ENCODE measurements at regions not wholly inside any gene's neighbourhood (a gene's known extent, or its start where the extent isn't known, plus 50 kb on each side); places are given as distances from the start of the nearest gene placed in this dataset.

- H3K27ac ChIP-seq (ENCODE audit: low read depth in 1 of 2, low read length in 2 of 2): no peak overlapping the region
- TF ChIP-seq CTCF (IDR thresholded peaks at IDR 0.05; ENCODE audit: low read depth, low read length, missing input control) (no peak), YY1 (IDR thresholded peaks at IDR 0.05) (no peak), MAX (IDR thresholded peaks at IDR 0.05) (no peak), SP1 (IDR thresholded peaks at IDR 0.05) (no peak), HNF4A (conservative IDR thresholded peaks at IDR 0.05) (no peak), EGR1 (IDR thresholded peaks at IDR 0.05; ENCODE audit: low read depth in 2 of 2) (no peak), REST (IDR thresholded peaks at IDR 0.05) (no peak), NR2F2 (IDR thresholded peaks at IDR 0.05) (no peak), FOXA2 (IDR thresholded peaks at IDR 0.05) (no peak), ZBTB33 (IDR thresholded peaks at IDR 0.05) (no peak), RAD21 (IDR thresholded peaks at IDR 0.05) (no peak), GABPA (IDR thresholded peaks at IDR 0.05 in 1 of 2, conservative IDR thresholded peaks at IDR 0.05 in 1 of 2) (no peak), HNF4G (IDR thresholded peaks at IDR 0.05) (no peak), TAF1 (conservative IDR thresholded peaks at IDR 0.05) (no peak), FOXA1 (IDR thresholded peaks at IDR 0.05) (no peak), RXRA (IDR thresholded peaks at IDR 0.05) (no peak), ATF3 (IDR thresholded peaks at IDR 0.05) (no peak), JUND (IDR thresholded peaks at IDR 0.05) (no peak)
- no peaks in the 10 kb centered on the region for H3K27me3 ChIP-seq (ENCODE audit: control insufficient read depth in 4 of 4, insufficient read depth in 4 of 4, low read length in 3 of 4)
- H3K9ac ChIP-seq (ENCODE audit: low read depth in 1 of 2, low read length in 2 of 2): no peak overlapping the region
- no peaks in the 10 kb centered on the region for H3K36me3 ChIP-seq (ENCODE audit: control insufficient read depth in 4 of 4, insufficient read depth in 3 of 4, low read depth in 1 of 4, low read length in 3 of 4)
- WGBS: 89% methylated on average over 1 of the region's 1 CpG
- H3K9me3 ChIP-seq (ENCODE audit: control insufficient read depth in 4 of 4, low read length in 3 of 4): no peaks in the 10 kb centered on the region
- no peak overlapping the region for H3K4me3 ChIP-seq (ENCODE audit: low read depth in 1 of 3, low read length in 3 of 3)
- DNase-seq (ENCODE audit: low spot score): no peak
- H3K4me1 ChIP-seq (ENCODE audit: control insufficient read depth in 4 of 4, insufficient read depth in 4 of 4, low read length in 3 of 4): no peaks in the 10 kb centered on the region
These were observed 174.6 kb downstream of the ZNF330 start for GRCh38 chr4:141395246-141395830.
